ENCODE measurements at regions not wholly inside any gene's neighbourhood (a gene's known extent, or its start where the extent isn't known, plus 50 kb on each side); places are given as distances from the start of the nearest gene placed in this dataset.

- Histone ChIP-seq H3K27me3 (no peaks in the 10 kb centered on the region), H3K4me3 (no peak overlapping the region), H3K36me3 (no peaks in the 10 kb centered on the region), H3K4me1 (no peaks in the 10 kb centered on the region), H3K9me3 (no peaks in the 10 kb centered on the region), H3K27ac (replicated peaks in 1 of 4) (no peak overlapping the region)
- TF ChIP-seq POLR2A (IDR thresholded peaks at IDR 0.05; ENCODE audit: low read depth) (no peak), POLR2AphosphoS5 (IDR thresholded peaks at IDR 0.05) (no peak), CTCF (IDR thresholded peaks at IDR 0.05) (no peak), EP300 (IDR thresholded peaks at IDR 0.05) (no peak)
- WGBS, result 80% methylated on average over 3 of the region's 3 CpGs
- no peak for DNase-seq (ENCODE audit: extremely low spot score)
- intact Hi-C loops (cut with DNase I), result no loop called here
These were observed 239.4 kb downstream of the DOK5 start for GRCh38 chr20:54714817-54715216.

GRCh38 chr20:54713727-54714126, 238.3 kb downstream of the DOK5 start:
- TF ChIP-seq CTCF (IDR thresholded peaks at IDR 0.05) (no peak), POLR2A (IDR thresholded peaks at IDR 0.05; ENCODE audit: low read depth) (no peak), POLR2AphosphoS5 (IDR thresholded peaks at IDR 0.05) (no peak), EP300 (IDR thresholded peaks at IDR 0.05) (no peak)
- DNase-seq (ENCODE audit: extremely low spot score), result no peak
- H3K4me3 ChIP-seq, result no peak overlapping the region
- H3K36me3 ChIP-seq, result no peaks in the 10 kb centered on the region
- H3K27ac ChIP-seq (replicated peaks in 1 of 4), result no peak overlapping the region
- no peaks in the 10 kb centered on the region for H3K27me3 ChIP-seq
- intact Hi-C loops (cut with DNase I), result no loop called here
- H3K9me3 ChIP-seq, result no peaks in the 10 kb centered on the region
- WGBS, result 87% methylated on average over 4 of the region's 4 CpGs
- no peaks in the 10 kb centered on the region for H3K4me1 ChIP-seq

GRCh38 chr20:54711071-54711470, 235.7 kb downstream of the DOK5 start:
- 71% methylated on average over 4 of the region's 4 CpGs for WGBS
- no peak for TF ChIP-seq POLR2A (IDR thresholded peaks at IDR 0.05; ENCODE audit: low read depth)
- TF ChIP-seq EP300 (IDR thresholded peaks at IDR 0.05), result no peak
- no peak for TF ChIP-seq CTCF (IDR thresholded peaks at IDR 0.05)
- no peak for TF ChIP-seq POLR2AphosphoS5 (IDR thresholded peaks at IDR 0.05)
- no peaks in the 10 kb centered on the region for H3K9me3 ChIP-seq
- H3K27me3 ChIP-seq, result no peaks in the 10 kb centered on the region
- H3K4me3 ChIP-seq, result no peak overlapping the region
- no peaks in the 10 kb centered on the region for H3K4me1 ChIP-seq
- H3K27ac ChIP-seq (replicated peaks in 1 of 4), result no peak overlapping the region
- intact Hi-C loops (cut with DNase I), result no loop called here
- no peaks in the 10 kb centered on the region for H3K36me3 ChIP-seq
- no peak for DNase-seq (ENCODE audit: extremely low spot score)

GRCh38 chr20:54710341-54710740, 234.9 kb downstream of the DOK5 start:
- intact Hi-C loops (cut with DNase I), result no loop called here
- Histone ChIP-seq H3K27ac (replicated peaks in 1 of 4) (no peak overlapping the region), H3K27me3 (no peaks in the 10 kb centered on the region), H3K36me3 (no peaks in the 10 kb centered on the region), H3K9me3 (no peaks in the 10 kb centered on the region), H3K4me1 (no peaks in the 10 kb centered on the region), H3K4me3 (no peak overlapping the region)
- DNase-seq (ENCODE audit: extremely low spot score), result no peak
- no peak for TF ChIP-seq POLR2AphosphoS5 (IDR thresholded peaks at IDR 0.05)
- 63% methylated on average over 2 of the region's 2 CpGs for WGBS

GRCh38 chr20:54708229-54708628, 232.8 kb downstream of the DOK5 start:
- no peak for TF ChIP-seq EP300 (IDR thresholded peaks at IDR 0.05)
- TF ChIP-seq POLR2AphosphoS5 (IDR thresholded peaks at IDR 0.05), result no peak
- TF ChIP-seq POLR2A (IDR thresholded peaks at IDR 0.05; ENCODE audit: low read depth), result no peak
- no peak for TF ChIP-seq CTCF (IDR thresholded peaks at IDR 0.05)
- DNase-seq (ENCODE audit: extremely low spot score), result no peak
- H3K36me3 ChIP-seq, result no peaks in the 10 kb centered on the region
- no peaks in the 10 kb centered on the region for H3K9me3 ChIP-seq
- intact Hi-C loops (cut with DNase I), result no loop called here
- H3K27me3 ChIP-seq, result no peaks in the 10 kb centered on the region
- no peak overlapping the region for H3K27ac ChIP-seq (replicated peaks in 1 of 4)
- H3K4me1 ChIP-seq, result no peaks in the 10 kb centered on the region
- H3K4me3 ChIP-seq, result no peak overlapping the region

Measured in esophagus muscularis mucosa (tissue), 4 donors.